Caco-2 (cell line): ENCODE measurements at regions not wholly inside any gene's neighbourhood (a gene's known extent, or its start where the extent isn't known, plus 50 kb on each side); places are given as distances from the start of the nearest gene placed in this dataset.

Experiments
- BruUV-seq: library from RNA; stranded (reverse); fragments of 400-500 nt; replicated peaks from 2 replicates; lab custom pipeline; 2021; lab: Mats Ljungman, UMichigan
- CTCF ChIA-PET: fragments of 300-600 bp; sonication (Branson Sonifier 250); formaldehyde crosslinking; loops from one replicate; lab custom pipeline; 2022; ENCODE audit warnings: antibody characterized with exemption; lab: Charles Lee
- POLR2A ChIA-PET: fragments of 300-600 bp; sonication (Branson Sonifier 250); formaldehyde crosslinking; loops from one replicate; lab custom pipeline; 2022; ENCODE audit warnings: antibody characterized with exemption; lab: Charles Lee
- DNase-seq, 2 experiments: peaks; one replicate each; pipeline versions ENCODE4 v3.0.0 to v3.0.0-alpha.2; 2020 to 2022
- H3K27me3 ChIP-seq: replicated peaks from 2 replicates; pipeline ENCODE4 v1.6.0; 2011; ENCODE audit warnings: low read length; ENCODE audit not compliant: control insufficient read depth, insufficient read depth
- H3K36me3 ChIP-seq: 2 replicates; pipeline ENCODE4 v1.5.1; 2011; ENCODE audit warnings: low read length; ENCODE audit not compliant: control insufficient read depth, insufficient read depth
- H3K4me1 ChIP-seq: fragments of 250-450 bp; sonication (Bioruptor Pico); 2 replicates; pipeline ENCODE4 v1.5.1; 2020; ENCODE audit warnings: mild to moderate bottlenecking
- H3K4me3 ChIP-seq: 2 replicates; pipeline ENCODE4 v1.5.1; 2011; ENCODE audit warnings: low read depth, mild to moderate bottlenecking, control low read depth, low read length
- H3K9me3 ChIP-seq: fragments of 250-450 bp; sonication (Bioruptor Pico); 2 replicates; pipeline ENCODE4 v1.5.1; 2020; ENCODE audit warnings: mild to moderate bottlenecking, moderate library complexity
- H3K27ac Mint-ChIP-seq: one replicate; pipeline ENCODE4 v1.8.0; 2022; ENCODE audit warnings: mixed read lengths; ENCODE audit not compliant: unreplicated experiment
- H3K27me3 Mint-ChIP-seq: one replicate; pipeline ENCODE4 v1.8.0; 2022; ENCODE audit warnings: mixed read lengths; ENCODE audit not compliant: insufficient read depth, unreplicated experiment
- H3K36me3 Mint-ChIP-seq: one replicate; pipeline ENCODE4 v1.8.0; 2022; ENCODE audit warnings: mild to moderate bottlenecking, mixed read lengths; ENCODE audit not compliant: insufficient read depth, unreplicated experiment
- H3K4me1 Mint-ChIP-seq: one replicate; pipeline ENCODE4 v1.8.0; 2022; ENCODE audit warnings: low read depth, mixed read lengths; ENCODE audit not compliant: unreplicated experiment
- H3K4me3 Mint-ChIP-seq: one replicate; pipeline ENCODE4 v1.8.0; 2022; ENCODE audit warnings: mild to moderate bottlenecking, moderate library complexity, mixed read lengths; ENCODE audit not compliant: unreplicated experiment
- H3K9me3 Mint-ChIP-seq: one replicate; pipeline ENCODE4 v1.8.0; 2022; ENCODE audit warnings: mixed read lengths; ENCODE audit not compliant: unreplicated experiment
- intact Hi-C: fragments of 100-400 bp; cut with micrococcal nuclease; formaldehyde crosslinking; loops from one replicate; pipeline ENCODE4 v1.10.0; 2022; ENCODE audit not compliant: unreplicated experiment
- TF ChIP-seq, protein P1 (sequence below), 2 experiments: fragments of 200-600 bp in 1 of 2; IDR thresholded peaks; 1 replicate in 1 of 2; 2 replicates in 1 of 2; pipeline versions ENCODE4 v1.5.1 to v1.8.0; 2011 to 2022; ENCODE audit warnings: antibody characterized with exemption in 1 of 2, control low read depth in 1 of 2, inconsistent platforms in 1 of 2, low read depth in 1 of 2, low read length in 1 of 2, mild to moderate bottlenecking in 1 of 2, moderate library complexity in 1 of 2; ENCODE audit not compliant: insufficient read depth in 1 of 2, severe bottlenecking in 1 of 2, unreplicated experiment in 1 of 2

DNA sequence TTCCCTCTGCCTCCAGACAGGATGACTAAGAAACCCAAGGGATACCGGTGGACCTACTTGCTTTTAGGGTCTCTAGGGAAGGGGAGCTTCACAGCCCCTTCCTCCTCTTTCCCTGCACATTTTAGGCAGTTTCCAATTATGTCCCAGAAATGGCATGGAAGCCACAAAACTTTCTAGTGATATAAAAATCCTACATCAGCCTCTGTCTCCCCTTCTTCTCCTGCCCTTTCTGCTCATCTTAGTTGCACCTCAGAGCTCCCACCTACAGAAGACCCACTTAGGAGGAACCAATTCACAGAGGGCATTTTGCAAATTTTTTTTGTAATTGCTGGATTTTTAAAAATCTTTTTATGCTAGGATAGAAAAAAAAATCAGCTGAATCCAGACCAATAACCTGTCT is 263.1 kb downstream of the TNS1 start:
- Histone ChIP-seq H3K4me3 (no peak overlapping the region), H3K9me3 (no peaks in the 10 kb centered on the region; the same call in 1 of the 2 replicates), H3K4me1 (no peaks in the 10 kb centered on the region), H3K27me3 (no peaks in the 10 kb centered on the region), H3K36me3 (no peaks in the 10 kb centered on the region)
- ChIA-PET POLR2A (no interaction called here), CTCF (no interaction called here)
- Mint-ChIP-seq H3K36me3 (no peaks in the 10 kb centered on the region), H3K4me3 (no peak overlapping the region), H3K27ac (no peak overlapping the region), H3K9me3 (no peaks in the 10 kb centered on the region), H3K4me1 (no peaks in the 10 kb centered on the region), H3K27me3 (peaks cover 19% of the 10 kb centered on the region)
- no TSS peak for BruUV-seq
- intact Hi-C loops: no loop called here
- TF ChIP-seq, protein P1, sequence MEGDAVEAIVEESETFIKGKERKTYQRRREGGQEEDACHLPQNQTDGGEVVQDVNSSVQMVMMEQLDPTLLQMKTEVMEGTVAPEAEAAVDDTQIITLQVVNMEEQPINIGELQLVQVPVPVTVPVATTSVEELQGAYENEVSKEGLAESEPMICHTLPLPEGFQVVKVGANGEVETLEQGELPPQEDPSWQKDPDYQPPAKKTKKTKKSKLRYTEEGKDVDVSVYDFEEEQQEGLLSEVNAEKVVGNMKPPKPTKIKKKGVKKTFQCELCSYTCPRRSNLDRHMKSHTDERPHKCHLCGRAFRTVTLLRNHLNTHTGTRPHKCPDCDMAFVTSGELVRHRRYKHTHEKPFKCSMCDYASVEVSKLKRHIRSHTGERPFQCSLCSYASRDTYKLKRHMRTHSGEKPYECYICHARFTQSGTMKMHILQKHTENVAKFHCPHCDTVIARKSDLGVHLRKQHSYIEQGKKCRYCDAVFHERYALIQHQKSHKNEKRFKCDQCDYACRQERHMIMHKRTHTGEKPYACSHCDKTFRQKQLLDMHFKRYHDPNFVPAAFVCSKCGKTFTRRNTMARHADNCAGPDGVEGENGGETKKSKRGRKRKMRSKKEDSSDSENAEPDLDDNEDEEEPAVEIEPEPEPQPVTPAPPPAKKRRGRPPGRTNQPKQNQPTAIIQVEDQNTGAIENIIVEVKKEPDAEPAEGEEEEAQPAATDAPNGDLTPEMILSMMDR (IDR thresholded peaks at IDR 0.05; ENCODE audit: insufficient read depth in 1 of 2, low read depth in 1 of 2, low read length in 1 of 2, severe bottlenecking in 1 of 2, unreplicated experiment in 1 of 2): no peak
- no peak for DNase-seq

DNA sequence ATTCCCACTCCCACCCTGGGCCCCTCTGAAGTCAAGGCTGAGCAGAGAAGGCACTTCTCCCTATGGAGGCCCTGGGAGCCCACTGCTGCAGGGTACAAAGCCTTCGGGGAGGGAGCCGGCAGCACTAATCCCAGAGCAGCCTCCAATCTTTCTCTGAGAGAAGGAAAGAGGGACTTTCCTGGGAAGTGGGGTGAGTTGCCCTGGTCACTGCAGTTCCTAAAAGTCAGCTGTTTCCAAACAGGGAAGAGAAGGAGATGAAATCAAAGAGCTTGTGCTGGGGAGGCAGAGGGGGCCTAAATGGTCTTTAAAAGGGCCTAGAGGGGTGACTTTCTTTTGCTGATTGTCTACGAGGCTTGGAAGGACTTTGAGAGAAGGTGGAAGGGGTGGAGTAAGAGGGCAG is 264.7 kb downstream of the TNS1 start:
- no TSS peak for BruUV-seq
- H3K4me1 Mint-ChIP-seq: no peaks in the 10 kb centered on the region
- no peaks in the 10 kb centered on the region for H3K9me3 Mint-ChIP-seq
- H3K27ac Mint-ChIP-seq: no peak overlapping the region
- H3K9me3 ChIP-seq: no peaks in the 10 kb centered on the region; the same call in 1 of the 2 replicates
- intact Hi-C loops: no loop called here
- no peak overlapping the region for H3K4me3 ChIP-seq
- no peak for DNase-seq
- H3K36me3 Mint-ChIP-seq: no peaks in the 10 kb centered on the region
- H3K4me3 Mint-ChIP-seq: no peak overlapping the region
- TF ChIP-seq, protein P1 (IDR thresholded peaks at IDR 0.05; ENCODE audit: insufficient read depth in 1 of 2, low read depth in 1 of 2, low read length in 1 of 2, severe bottlenecking in 1 of 2, unreplicated experiment in 1 of 2): no peak
- H3K27me3 ChIP-seq: no peaks in the 10 kb centered on the region; the same call in 1 of the 2 replicates
- ChIA-PET CTCF (no interaction called here), POLR2A (no interaction called here)
- H3K36me3 ChIP-seq: no peaks in the 10 kb centered on the region
- H3K27me3 Mint-ChIP-seq: peaks cover 21% of the 10 kb centered on the region
- H3K4me1 ChIP-seq: no peaks in the 10 kb centered on the region

DNA sequence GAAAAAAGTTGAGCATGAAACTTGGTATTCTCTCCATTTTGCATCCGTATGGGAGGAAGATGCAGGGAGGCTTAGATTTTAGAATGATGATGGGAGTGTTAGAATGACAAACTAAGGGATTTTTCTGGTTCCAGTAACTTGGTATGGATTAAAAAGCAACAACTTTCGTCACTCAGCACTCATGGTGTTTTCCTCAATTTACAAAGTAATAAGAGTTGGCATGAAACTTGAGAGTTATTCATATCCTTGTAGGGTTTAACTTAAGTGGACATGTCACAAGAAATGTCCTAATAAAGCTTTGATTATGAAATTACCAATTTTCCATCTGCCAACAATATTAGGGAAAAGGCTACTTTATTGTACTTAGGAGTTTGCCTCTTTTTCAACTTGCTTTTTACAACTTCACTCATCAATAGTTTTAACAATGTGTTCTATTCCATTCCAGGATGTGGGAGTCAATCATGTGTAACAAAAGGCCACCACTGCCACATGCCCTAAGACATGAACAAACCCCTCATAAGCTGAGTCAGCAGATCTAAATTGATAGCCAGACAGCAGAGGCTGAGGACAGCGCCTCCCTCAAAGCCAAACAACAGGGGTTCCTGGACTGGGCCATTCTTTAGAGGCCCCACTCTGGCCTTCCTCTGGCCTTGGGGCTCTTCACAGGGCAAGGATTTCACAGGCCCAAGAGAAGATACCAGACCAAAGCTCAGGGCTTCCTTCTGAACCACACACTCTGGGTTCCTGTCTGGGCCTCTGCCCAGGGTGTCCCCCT is 265.8 kb downstream of the TNS1 start:
- Mint-ChIP-seq H3K4me1 (no peaks in the 10 kb centered on the region), H3K9me3 (no peaks in the 10 kb centered on the region), H3K27me3 (peaks cover 18% of the 10 kb centered on the region), H3K36me3 (no peaks in the 10 kb centered on the region), H3K27ac (no peak overlapping the region), H3K4me3 (no peak overlapping the region)
- H3K9me3 ChIP-seq: no peaks in the 10 kb centered on the region; the same call in 1 of the 2 replicates
- POLR2A ChIA-PET: no interaction called here
- H3K36me3 ChIP-seq: no peaks in the 10 kb centered on the region
- peaks cover 3% of the 10 kb centered on the region; the same call in 1 of the 2 replicates for H3K27me3 ChIP-seq
- no TSS peak for BruUV-seq
- no peak overlapping the region for H3K4me3 ChIP-seq
- no peaks in the 10 kb centered on the region for H3K4me1 ChIP-seq
- intact Hi-C loops: no loop called here
- no peak for DNase-seq
- CTCF ChIA-PET: no interaction called here
- TF ChIP-seq, protein P1 (IDR thresholded peaks at IDR 0.05; ENCODE audit: insufficient read depth in 1 of 2, low read depth in 1 of 2, low read length in 1 of 2, severe bottlenecking in 1 of 2, unreplicated experiment in 1 of 2): no peak
